Calu3 (cell line): ENCODE measurements at regions not wholly inside any gene's neighbourhood (a gene's known extent, or its start where the extent isn't known, plus 50 kb on each side); places are given as distances from the start of the nearest gene placed in this dataset.

Experiments
- BruUV-seq: library from RNA; stranded (reverse); fragments of 400-500 nt; replicated peaks from 2 replicates; lab custom pipeline; 2021; lab: Mats Ljungman, UMichigan
- CTCF ChIA-PET: fragments of 300-600 bp; sonication (Branson Sonifier 250); formaldehyde crosslinking; loops from one replicate; lab custom pipeline; 2022; ENCODE audit warnings: antibody characterized with exemption; lab: Charles Lee
- DNase-seq: peaks from one replicate; pipeline ENCODE4 v3.0.0; 2022
- H3K27ac Mint-ChIP-seq: one replicate; pipeline ENCODE4 v1.8.0; 2022; ENCODE audit warnings: mixed read lengths; ENCODE audit not compliant: unreplicated experiment
- H3K27me3 Mint-ChIP-seq: one replicate; pipeline ENCODE4 v1.8.0; 2022; ENCODE audit warnings: mixed read lengths; ENCODE audit not compliant: unreplicated experiment
- H3K36me3 Mint-ChIP-seq: one replicate; pipeline ENCODE4 v1.8.0; 2022; ENCODE audit warnings: mild to moderate bottlenecking, moderate library complexity, mixed read lengths; ENCODE audit not compliant: insufficient read depth, unreplicated experiment
- H3K4me1 Mint-ChIP-seq: one replicate; pipeline ENCODE4 v1.8.0; 2022; ENCODE audit warnings: mild to moderate bottlenecking, low read depth, mixed read lengths; ENCODE audit not compliant: unreplicated experiment
- H3K4me3 Mint-ChIP-seq: one replicate; pipeline ENCODE4 v1.8.0; 2022; ENCODE audit warnings: mild to moderate bottlenecking, low read depth, moderate library complexity, mixed read lengths; ENCODE audit not compliant: unreplicated experiment
- H3K9me3 Mint-ChIP-seq: one replicate; pipeline ENCODE4 v1.8.0; 2022; ENCODE audit warnings: low read depth, mixed read lengths; ENCODE audit not compliant: unreplicated experiment
- CTCF ChIP-seq: fragments of 200-600 bp; IDR thresholded peaks from one replicate; pipeline ENCODE4 v1.8.0; 2022; ENCODE audit warnings: antibody characterized with exemption; ENCODE audit not compliant: unreplicated experiment
- intact Hi-C: fragments of 100-400 bp; cut with micrococcal nuclease; formaldehyde crosslinking; loops from one replicate; pipeline ENCODE4 v1.10.0; 2022; ENCODE audit not compliant: unreplicated experiment

- BruUV-seq: no TSS peak
Observed at GRCh38 chr2:53067056-53067455, 700.5 kb upstream of the CHAC2 start.

GRCh38 chr2:53064154-53064553, 703.5 kb upstream of the CHAC2 start:
- intact Hi-C loops: no loop called here
- CTCF ChIA-PET: no interaction called here
- H3K27me3 Mint-ChIP-seq: no peaks in the 10 kb centered on the region

More at GRCh38 chr2:53067056-53067455, 700.5 kb upstream of the CHAC2 start:
- Mint-ChIP-seq H3K36me3 (no peaks in the 10 kb centered on the region), H3K4me3 (no peak overlapping the region), H3K4me1 (peaks cover 14% of the 10 kb centered on the region), H3K27me3 (no peaks in the 10 kb centered on the region), H3K27ac (no peak overlapping the region), H3K9me3 (no peaks in the 10 kb centered on the region)
- intact Hi-C loops: no loop called here
- CTCF ChIA-PET: no interaction called here
- TF ChIP-seq CTCF: no peak
- no peak for DNase-seq

GRCh38 chr2:53058526-53058925, 709.1 kb upstream of the CHAC2 start:
- CTCF ChIA-PET: no interaction called here
- no peak for DNase-seq
- TF ChIP-seq CTCF: no peak
- no peak overlapping the region for H3K27ac Mint-ChIP-seq
- no peaks in the 10 kb centered on the region for H3K4me1 Mint-ChIP-seq
- no peaks in the 10 kb centered on the region for H3K27me3 Mint-ChIP-seq
- BruUV-seq: no TSS peak
- no peaks in the 10 kb centered on the region for H3K36me3 Mint-ChIP-seq
- H3K9me3 Mint-ChIP-seq: no peaks in the 10 kb centered on the region
- no peak overlapping the region for H3K4me3 Mint-ChIP-seq
- intact Hi-C loops: no loop called here

More at GRCh38 chr2:53064154-53064553, 703.5 kb upstream of the CHAC2 start:
- Mint-ChIP-seq H3K4me1 (peaks cover 14% of the 10 kb centered on the region), H3K36me3 (no peaks in the 10 kb centered on the region), H3K4me3 (no peak overlapping the region), H3K27ac (no peak overlapping the region), H3K9me3 (no peaks in the 10 kb centered on the region)
- DNase-seq: no peak
- no TSS peak for BruUV-seq
- no peak for TF ChIP-seq CTCF

GRCh38 chr2:53053937-53054336, 713.7 kb upstream of the CHAC2 start:
- Mint-ChIP-seq H3K9me3 (peaks cover 2% of the 10 kb centered on the region), H3K36me3 (no peaks in the 10 kb centered on the region), H3K4me3 (no peak overlapping the region), H3K27ac (no peak overlapping the region), H3K4me1 (no peaks in the 10 kb centered on the region), H3K27me3 (no peaks in the 10 kb centered on the region)
- CTCF ChIA-PET: no interaction called here
- intact Hi-C loops: no loop called here
- no peak for TF ChIP-seq CTCF
- no TSS peak for BruUV-seq
- no peak for DNase-seq
